ENCODE measurements at regions not wholly inside any gene's neighbourhood (a gene's known extent, or its start where the extent isn't known, plus 50 kb on each side); places are given as distances from the start of the nearest gene placed in this dataset.

DNA sequence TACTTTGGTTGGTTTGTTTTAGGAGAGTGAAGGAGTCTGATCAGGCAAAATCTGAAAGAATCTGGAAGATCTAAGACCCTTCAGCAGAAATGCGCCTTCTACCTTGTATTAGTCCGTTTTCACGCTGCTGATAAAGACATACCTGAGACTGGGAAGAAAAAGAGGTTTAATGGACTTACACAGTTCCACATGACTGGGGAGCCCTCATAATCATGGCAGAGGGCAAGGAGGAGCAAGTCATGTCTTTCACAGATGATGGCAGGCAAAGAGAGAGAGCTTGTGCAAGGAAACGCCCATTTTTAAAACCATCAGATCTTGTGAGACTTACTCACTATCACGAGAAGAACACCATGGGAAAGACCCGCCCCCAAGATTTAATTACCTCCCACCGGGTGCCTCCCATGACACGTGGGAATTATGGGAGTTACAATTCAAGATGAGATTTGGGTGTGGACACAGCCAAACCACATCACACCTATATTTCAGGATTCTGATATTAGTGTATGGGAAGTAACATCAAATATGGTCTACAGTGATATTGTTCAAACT lies 99.3 kb downstream of the GLUL start:
- DNase-seq: no peak

- no peak for DNase-seq
Measured at GRCh38 chr1:182291584-182292192, 99.9 kb downstream of the GLUL start.

GRCh38 chr1:182288749-182289604 lies 102.6 kb downstream of the GLUL start:
- DNase-seq: no peak

DNA sequence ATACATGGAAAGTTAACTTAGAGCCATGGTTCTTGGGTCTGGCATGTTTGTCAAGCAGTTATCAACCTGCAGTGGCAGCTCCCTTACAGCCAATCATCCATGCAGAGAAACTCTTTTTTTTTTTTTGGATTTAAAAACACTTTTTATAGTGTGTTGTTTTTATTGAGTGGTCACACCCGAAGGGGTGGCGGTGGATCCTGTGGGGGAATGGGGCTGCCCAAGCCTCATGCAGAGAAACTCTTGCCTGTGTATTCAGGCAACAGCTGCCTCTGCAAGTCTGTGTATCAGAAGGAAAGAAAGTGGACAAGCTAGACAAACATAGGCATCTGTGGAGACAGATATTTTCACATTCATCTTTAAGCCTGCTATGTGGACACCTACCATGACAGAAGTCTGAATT lies 104.8 kb downstream of the GLUL start:
- no peak for DNase-seq

GRCh38 chr1:182283746-182284544 lies 107.6 kb downstream of the GLUL start:
- DNase-seq: no peak

- no peak for DNase-seq
Measured at GRCh38 chr1:182281541-182281940, 110.0 kb downstream of the GLUL start.

GRCh38 chr1:182280504-182280900 lies 111.1 kb downstream of the GLUL start:
- no peak for DNase-seq

- DNase-seq: no peak
Measured at GRCh38 chr1:182279724-182280503, 111.7 kb downstream of the GLUL start.

DNA sequence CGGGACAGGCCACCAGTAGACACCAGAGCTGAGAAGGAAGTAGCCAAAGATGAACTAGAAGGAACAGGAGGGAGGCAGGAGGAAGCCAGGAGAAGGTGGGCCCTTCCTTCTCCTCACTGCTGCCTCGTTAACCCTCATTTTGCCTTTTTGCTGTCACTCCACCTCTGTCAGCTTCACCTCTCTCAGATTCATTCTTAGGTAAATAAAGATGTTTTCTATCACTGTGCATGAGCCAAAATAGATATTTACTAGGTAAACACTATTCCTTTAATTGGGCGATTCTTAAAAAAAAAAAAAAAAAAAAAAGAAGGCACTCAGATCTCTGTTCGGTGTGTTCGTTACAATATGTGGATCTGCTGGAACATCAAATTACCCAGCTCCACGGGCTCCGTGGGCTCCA lies 112.3 kb downstream of the GLUL start:
- no peak for DNase-seq

DNA sequence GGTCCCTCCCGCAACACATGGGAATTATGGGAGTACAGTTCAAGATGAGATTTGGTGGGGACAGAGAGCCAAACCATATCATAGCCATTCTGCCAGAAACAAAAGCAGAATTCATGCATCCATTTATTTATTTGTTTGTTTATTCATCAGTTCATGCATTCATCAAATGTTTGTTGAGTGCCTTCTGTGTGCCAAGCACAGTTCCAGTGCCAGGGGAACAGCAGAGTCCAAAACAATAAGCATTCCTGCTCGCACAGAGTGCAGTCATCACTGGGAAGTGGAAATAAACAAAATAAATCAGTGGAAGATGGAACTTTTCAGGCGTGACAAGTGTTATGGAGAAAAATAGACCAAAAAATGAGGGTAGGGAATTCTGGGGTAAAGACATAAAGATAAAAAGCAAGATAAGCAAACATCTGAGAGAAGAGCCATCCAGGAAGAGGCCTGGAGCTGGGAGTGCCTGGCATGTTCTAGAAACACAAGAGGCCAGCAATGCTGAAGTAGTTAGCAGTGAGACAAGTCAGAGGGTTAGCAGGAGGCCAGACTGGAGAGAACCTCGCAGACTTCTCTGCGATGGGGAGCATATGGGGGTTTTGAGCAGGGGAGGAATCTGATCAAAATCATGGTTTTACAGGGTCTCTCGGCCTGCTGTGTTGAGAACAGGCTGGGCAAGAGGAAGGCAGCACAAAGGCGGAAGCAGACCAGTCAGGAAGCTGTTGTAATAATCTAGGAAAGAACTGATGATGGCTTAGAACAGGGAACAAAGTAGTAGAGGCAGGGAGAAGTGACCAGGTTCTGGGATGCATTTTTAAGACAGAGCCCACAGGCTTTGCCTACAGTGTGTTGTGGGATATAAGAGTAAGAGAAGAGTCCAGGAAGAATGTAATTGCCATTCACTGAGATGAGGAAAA lies 113.2 kb downstream of the GLUL start:
- DNase-seq: no peak

- DNase-seq: no peak
Measured at GRCh38 chr1:182275271-182275670, 116.3 kb downstream of the GLUL start.

- no peak for DNase-seq
Measured at GRCh38 chr1:182274618-182275017, 117.0 kb downstream of the GLUL start.

DNA sequence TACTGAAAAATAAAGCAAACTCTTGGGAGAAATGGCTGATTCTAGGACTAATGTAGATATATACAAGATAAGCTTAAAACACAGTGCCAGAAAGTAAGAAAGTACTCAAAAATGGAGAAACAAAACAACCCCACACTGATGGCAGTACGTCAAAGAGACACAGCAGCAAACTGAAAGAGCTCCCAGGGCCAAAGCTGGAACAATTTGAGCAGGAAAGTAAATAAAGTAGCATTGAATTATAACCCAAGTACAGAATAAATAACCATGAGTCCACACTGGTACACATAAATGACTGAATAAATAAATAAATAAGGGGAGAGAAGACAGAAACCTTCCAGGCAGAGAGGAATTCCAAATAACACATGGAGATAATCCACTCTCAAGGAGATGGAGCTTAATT lies 120.9 kb downstream of the GLUL start:
- no peak for DNase-seq

DNA sequence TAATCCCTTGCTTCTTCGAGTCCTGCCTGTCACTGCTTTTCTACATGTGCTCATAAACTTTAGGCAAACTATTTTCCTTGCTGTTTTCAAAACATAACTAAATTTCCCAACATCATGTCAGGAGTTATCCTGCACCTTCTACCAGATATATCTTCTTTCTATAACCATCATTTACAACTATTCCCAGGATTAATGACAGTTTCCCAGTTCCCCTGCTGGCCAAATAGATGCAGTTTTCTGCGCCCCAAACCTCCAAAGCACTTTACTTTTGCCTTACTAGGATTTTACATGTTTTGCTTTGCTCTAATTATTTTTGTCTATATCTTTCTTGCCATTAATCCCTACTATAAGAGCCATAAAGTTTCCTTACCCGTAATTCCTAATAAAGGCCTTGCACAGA lies 122.5 kb downstream of the GLUL start:
- no peak for DNase-seq

DNA sequence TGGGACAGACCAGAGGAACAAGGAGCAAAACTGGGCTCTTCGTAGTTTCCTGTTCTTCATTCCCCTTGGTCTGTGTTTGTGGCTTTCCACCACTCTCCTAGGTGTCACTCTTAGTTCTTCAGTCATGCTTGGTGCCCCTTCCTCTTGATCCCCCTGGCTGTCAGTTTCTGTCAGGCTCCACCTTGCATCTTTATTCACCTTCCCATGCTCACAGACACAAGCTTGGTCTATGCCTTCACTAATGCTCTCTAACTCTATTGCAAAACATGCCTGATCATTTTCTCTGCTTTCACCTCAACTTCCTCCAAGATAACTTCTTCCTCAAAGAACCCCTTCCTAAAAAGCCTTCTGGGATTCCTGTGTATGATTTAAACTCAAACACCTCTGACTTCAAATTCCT lies 122.9 kb downstream of the GLUL start:
- no peak for DNase-seq

GRCh38 chr1:182264185-182264584 lies 127.4 kb downstream of the GLUL start:
- no peak for DNase-seq

DNA sequence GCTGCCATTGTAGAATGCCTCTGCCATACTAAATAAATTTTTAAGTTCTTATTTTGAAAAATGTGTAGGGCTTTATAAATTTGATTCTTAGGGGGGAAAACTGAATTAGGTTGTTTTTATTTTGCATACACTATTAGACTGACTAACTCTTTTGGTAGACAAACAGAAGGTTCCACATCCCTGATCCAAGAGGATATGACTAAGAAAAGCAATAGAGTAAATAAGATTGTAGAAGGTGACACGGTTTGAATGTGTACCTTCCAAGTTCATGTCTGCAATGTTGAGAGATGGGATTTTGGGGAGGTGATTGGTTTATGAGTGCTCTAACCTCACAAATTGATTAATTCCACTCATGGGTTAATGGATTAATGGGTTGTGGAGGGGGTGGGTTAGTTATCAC lies 127.9 kb downstream of the GLUL start:
- DNase-seq: no peak

DNA sequence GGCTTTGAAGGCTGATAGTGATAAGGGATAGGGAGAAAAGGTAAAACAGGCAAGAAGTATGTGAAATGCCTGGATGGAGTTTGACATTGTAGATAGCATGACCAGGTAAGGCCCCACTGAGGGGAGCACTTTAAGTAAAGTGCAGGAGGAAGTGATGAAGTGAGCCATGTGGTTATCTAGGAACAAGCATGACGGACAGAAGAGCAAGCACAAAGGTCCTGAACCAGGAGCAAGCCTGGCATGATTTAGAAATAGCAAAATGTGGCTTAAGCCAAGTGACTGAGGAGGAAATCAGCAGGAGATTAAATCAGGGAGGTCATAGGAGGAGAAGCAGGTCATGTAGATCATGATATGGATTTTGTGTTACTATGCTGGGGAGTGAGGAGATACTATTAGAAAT lies 129.2 kb downstream of the GLUL start:
- DNase-seq: no peak

- DNase-seq: no peak
Measured at GRCh38 chr1:182261655-182262054, 129.9 kb downstream of the GLUL start.

DNA sequence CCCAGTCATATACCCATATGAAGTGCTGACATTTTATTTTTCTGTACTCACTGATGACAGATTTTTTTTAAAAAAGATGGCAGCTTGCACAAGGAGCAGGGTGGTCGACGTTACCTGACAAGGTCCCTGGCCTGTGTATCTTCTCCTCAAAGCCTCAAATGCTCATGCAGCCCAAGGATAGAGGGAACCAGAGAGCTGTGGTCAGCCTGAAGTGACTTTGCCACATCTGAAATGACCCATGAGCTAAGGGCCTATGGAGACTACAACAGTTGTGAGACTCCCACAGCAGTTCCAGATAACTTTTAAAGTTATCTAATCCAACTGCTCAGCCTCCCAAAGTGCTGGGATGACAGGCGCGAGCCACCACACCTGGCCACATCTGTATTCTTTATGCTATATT lies 131.1 kb downstream of the GLUL start:
- DNase-seq: no peak

DNA sequence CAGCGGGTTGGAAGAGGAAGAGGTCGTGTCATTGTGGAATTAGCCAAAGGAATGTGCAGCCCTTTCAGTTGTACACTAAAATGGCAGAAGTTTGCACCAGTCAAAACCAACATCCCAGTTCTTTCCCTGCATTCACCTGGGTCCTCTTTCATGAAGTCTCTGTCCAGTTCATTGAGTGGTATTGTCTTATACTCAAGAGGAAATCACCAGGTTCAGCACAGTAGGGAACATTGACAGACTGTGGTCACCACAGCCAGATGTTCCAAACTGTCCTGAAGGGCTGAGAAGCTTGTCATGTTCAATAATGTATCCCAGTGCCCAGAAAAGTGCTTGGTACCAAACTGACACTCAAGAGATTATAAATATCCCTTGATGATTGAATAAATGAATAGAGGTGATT lies 131.6 kb downstream of the GLUL start:
- DNase-seq: peak; percentile 1
